ENCODE measurements at regions not wholly inside any gene's neighbourhood (a gene's known extent, or its start where the extent isn't known, plus 50 kb on each side); places are given as distances from the start of the nearest gene placed in this dataset.

GRCh38 chr13:108156749-108157148, 58.6 kb downstream of the LIG4 start:
- no peak for DNase-seq

- peak; percentile 62 for DNase-seq
These were observed 59.9 kb downstream of the LIG4 start for GRCh38 chr13:108155185-108156106.

GRCh38 chr13:108154421-108154858, 60.9 kb downstream of the LIG4 start:
- DNase-seq: no peak

- DNase-seq: no peak
These were observed 68.7 kb downstream of the LIG4 start for GRCh38 chr13:108146642-108147041.

GRCh38 chr13:108142702-108143436, 72.5 kb downstream of the LIG4 start:
- DNase-seq: no peak

GRCh38 chr13:108137176-108137575, 78.2 kb downstream of the LIG4 start:
- no peak for DNase-seq

GRCh38 chr13:108127406-108127805, 87.9 kb downstream of the LIG4 start:
- DNase-seq: no peak

GRCh38 chr13:108126056-108126455, 89.3 kb downstream of the LIG4 start:
- no peak for DNase-seq

GRCh38 chr13:108121406-108121805, 93.9 kb downstream of the LIG4 start:
- no peak for DNase-seq

- no peak for DNase-seq
These were observed 94.5 kb downstream of the LIG4 start for GRCh38 chr13:108120856-108121255.

GRCh38 chr13:108120302-108120701, 95.0 kb downstream of the LIG4 start:
- DNase-seq: no peak

- DNase-seq: no peak
These were observed 99.6 kb downstream of the LIG4 start for GRCh38 chr13:108115738-108116137.

- no peak for DNase-seq
These were observed 101.9 kb downstream of the LIG4 start for GRCh38 chr13:108113407-108113806.

GRCh38 chr13:108104736-108105135, 110.6 kb downstream of the LIG4 start:
- DNase-seq: no peak

GRCh38 chr13:108102771-108103170, 112.6 kb downstream of the LIG4 start:
- no peak for DNase-seq

- no peak for DNase-seq
These were observed 118.9 kb downstream of the LIG4 start for GRCh38 chr13:108096301-108096915.

GRCh38 chr13:108095036-108095435, 120.3 kb downstream of the LIG4 start:
- DNase-seq: no peak

- no peak for DNase-seq
These were observed 121.7 kb downstream of the LIG4 start for GRCh38 chr13:108093616-108094015.

GRCh38 chr13:108087810-108088209, 127.5 kb downstream of the LIG4 start:
- no peak for DNase-seq

- no peak for DNase-seq
These were observed 128.7 kb downstream of the LIG4 start for GRCh38 chr13:108086678-108087077.

GRCh38 chr13:108084840-108085239, 130.5 kb downstream of the LIG4 start:
- no peak for DNase-seq

- DNase-seq: no peak
These were observed 132.3 kb downstream of the LIG4 start for GRCh38 chr13:108083056-108083455.

- DNase-seq: no peak
These were observed 132.9 kb downstream of the LIG4 start for GRCh38 chr13:108082481-108082880.

- no peak for DNase-seq
These were observed 138.1 kb downstream of the LIG4 start for GRCh38 chr13:108077284-108077683.

Data from stimulated activated CD4-positive, alpha-beta T cell treated with anti-CD3 and anti-CD28 coated beads, Interleukin-4, amount 100 ng/mL, for 24 hours (primary cell).